SK-N-SH (cell line): ENCODE measurements at regions not wholly inside any gene's neighbourhood (a gene's known extent, or its start where the extent isn't known, plus 50 kb on each side); places are given as distances from the start of the nearest gene placed in this dataset.

Experiments
- CTCF ChIA-PET: fragments of 300-600, 350-600 bp; formaldehyde crosslinking; extraction: SDS; loops from one replicate; lab custom pipeline; 2021; lab: Yijun Ruan, JAX
- POLR2A ChIA-PET: fragments of 350-600 bp; sonication (Branson Sonifier 250); formaldehyde crosslinking; extraction: SDS; loops from one replicate; lab custom pipeline; 2020; ENCODE audit warnings: antibody characterized with exemption, inconsistent platforms; lab: Yijun Ruan, JAX
- DNase-seq: peaks from one replicate; pipeline ENCODE4 v3.0.0; 2012
- H2AFZ ChIP-seq: fragments of 200-600 bp; sonication (generic); 2 replicates; pipeline ENCODE4 v1.8.1; 2016; ENCODE audit warnings: antibody characterized with exemption, mild to moderate bottlenecking, low read depth
- H3F3A ChIP-seq: fragments of 200-600 bp; sonication (generic); replicated peaks from 2 replicates; pipeline ENCODE3; 2016; ENCODE audit warnings: antibody characterized with exemption, mild to moderate bottlenecking; ENCODE audit not compliant: insufficient read depth
- H3K27ac ChIP-seq, 2 experiments: fragments of 200-500 bp in 1 of 2; fragments of 200-600 bp in 1 of 2; sonication (Bioruptor generic) in 1 of 2; sonication (generic), shearing (Covaris generic) in 1 of 2; 2 replicates each; pipeline versions ENCODE4 v1.5.1 to v1.6.1; 2014 to 2016; ENCODE audit warnings: low read depth in 2 of 2, inconsistent platforms in 1 of 2, low read length in 1 of 2, mild to moderate bottlenecking in 1 of 2, mixed read lengths in 1 of 2
- H3K27me3 ChIP-seq: fragments of 200-600 bp; sonication (generic), shearing (Covaris generic); 2 replicates; pipeline ENCODE4 v1.6.1; 2016; ENCODE audit warnings: mixed run types; ENCODE audit not compliant: insufficient read depth
- H3K36me3 ChIP-seq, 2 experiments: fragments of 200-500 bp in 1 of 2; fragments of 200-600 bp in 1 of 2; sonication (Bioruptor generic) in 1 of 2; sonication (generic) in 1 of 2; replicated peaks in 1 of 2; 2 replicates each; pipeline versions ENCODE3 to v1.5.1; 2014 to 2016; ENCODE audit warnings: low read length in 1 of 2, mild to moderate bottlenecking in 1 of 2; ENCODE audit not compliant: insufficient read depth in 2 of 2, control insufficient read depth in 1 of 2
- H3K4me1 ChIP-seq, 2 experiments: fragments of 200-500 bp in 1 of 2; fragments of 200-600 bp in 1 of 2; sonication (Bioruptor generic) in 1 of 2; sonication (generic), shearing (Covaris generic) in 1 of 2; 2 replicates each; pipeline versions ENCODE4 v1.5.1 to v1.6.1; 2014 to 2016; ENCODE audit warnings: low read depth in 1 of 2, low read length in 1 of 2, mixed run types in 1 of 2; ENCODE audit not compliant: insufficient read depth in 2 of 2, control insufficient read depth in 1 of 2
- H3K4me2 ChIP-seq: fragments of 200-600 bp; sonication (generic), shearing (Covaris generic); 2 replicates; pipeline ENCODE4 v1.6.1; 2017; ENCODE audit warnings: mixed run types
- H3K4me3 ChIP-seq, 2 experiments: fragments of 200-500 bp in 1 of 2; fragments of 200-600 bp in 1 of 2; sonication (Bioruptor generic) in 1 of 2; sonication (generic), shearing (Covaris generic) in 1 of 2; 2 replicates each; pipeline versions ENCODE4 v1.5.1 to v1.8.1; 2014 to 2016; ENCODE audit warnings: low read depth in 2 of 2, inconsistent platforms in 1 of 2, low read length in 1 of 2, mild to moderate bottlenecking in 1 of 2, mixed read lengths in 1 of 2, moderate library complexity in 1 of 2
- H3K79me2 ChIP-seq: fragments of 200-600 bp; sonication (generic); 2 replicates; pipeline ENCODE4 v1.8.1; 2017; ENCODE audit warnings: mild to moderate bottlenecking; ENCODE audit not compliant: insufficient read depth
- H3K9ac ChIP-seq: fragments of 200-600 bp; sonication (generic); 2 replicates; pipeline ENCODE4 v1.6.1; 2017; ENCODE audit warnings: mixed run types
- H3K9me2 ChIP-seq: fragments of 200-600 bp; sonication (generic); 2 replicates; pipeline ENCODE4 v1.6.1; 2017; ENCODE audit warnings: mixed run types
- H3K9me3 ChIP-seq: fragments of 200-600 bp; sonication (generic); 2 replicates; pipeline ENCODE4 v1.6.1; 2017; ENCODE audit warnings: mixed run types, mild to moderate bottlenecking, moderate library complexity
- H4K20me1 ChIP-seq: fragments of 200-600 bp; sonication (generic); 2 replicates; pipeline ENCODE4 v1.6.1; 2017; ENCODE audit warnings: mild to moderate bottlenecking, mixed run types; ENCODE audit not compliant: insufficient read depth
- CHD2 ChIP-seq: fragments of 150-350 bp; IDR thresholded peaks from 2 replicates; pipeline ENCODE4 v1.6.1; 2018; ENCODE audit warnings: low read length; ENCODE audit not compliant: partially characterized antibody
- CTCF ChIP-seq: fragments of 200-600 bp; sonication (generic); IDR thresholded peaks from 2 replicates; pipeline ENCODE4 v1.6.1; 2017; ENCODE audit warnings: antibody characterized with exemption, mild to moderate bottlenecking, moderate library complexity
- ELF1 ChIP-seq: IDR thresholded peaks from 2 replicates; pipeline ENCODE4 v1.4.0; 2012
- GATA2 ChIP-seq: sonication (generic); formaldehyde crosslinking; IDR thresholded peaks from 2 replicates; pipeline ENCODE4 v1.5.0; 2020; ENCODE audit warnings: mild to moderate bottlenecking, missing genetic modification reagents
- MAX ChIP-seq: IDR thresholded peaks from 2 replicates; pipeline ENCODE4 v1.4.0; 2012; ENCODE audit warnings: low read depth
- POLR2AphosphoS5 ChIP-seq: IDR thresholded peaks from 2 replicates; pipeline ENCODE4 v1.6.1; 2012; ENCODE audit warnings: low read depth, low read length
- RAD21 ChIP-seq: IDR thresholded peaks from 2 replicates; pipeline ENCODE4 v1.6.1; 2012; ENCODE audit warnings: mild to moderate bottlenecking, low read length
- RCOR1 ChIP-seq: fragments of 150-350 bp; IDR thresholded peaks from 2 replicates; pipeline ENCODE4 v1.6.1; 2017; ENCODE audit warnings: antibody characterized with exemption, low read length
- REST ChIP-seq: IDR thresholded peaks from 2 replicates; pipeline ENCODE4 v1.6.1; 2012; ENCODE audit warnings: mild to moderate bottlenecking, low read depth, low read length, moderate library complexity
- SIN3A ChIP-seq: IDR thresholded peaks from 2 replicates; pipeline ENCODE4 v1.6.1; 2012; ENCODE audit warnings: low read depth, mild to moderate bottlenecking, low read length, moderate library complexity, borderline replicate concordance
- SMC3 ChIP-seq: IDR thresholded peaks from 2 replicates; pipeline ENCODE4 v1.6.1; 2012; ENCODE audit warnings: low read depth, low read length, improper control_type of control experiment
- TCF12 ChIP-seq: IDR thresholded peaks from 2 replicates; pipeline ENCODE4 v1.4.0; 2012
- WGBS: methylation state at CpG from one replicate; pipeline ENCODE4 v1.1.6; 2017; ENCODE audit warnings: low lambda C conversion rate; 5-methylcytosine and 5-hydroxymethylcytosine counted together

- no peak for DNase-seq
- no peak overlapping the region for H3K27ac ChIP-seq
- H3K36me3 ChIP-seq = no peaks in the 10 kb centered on the region
- no peak overlapping the region for H3K4me2 ChIP-seq
- H3K9me3 ChIP-seq = no peaks in the 10 kb centered on the region
- no peak for TF ChIP-seq RCOR1
- no peak for TF ChIP-seq ELF1
- TF ChIP-seq RAD21 = peak; percentile 52
- TF ChIP-seq SMC3 = peak; percentile 37; the same call in 1 of the 2 replicates
- TF ChIP-seq TCF12 = no peak
- TF ChIP-seq CTCF = peak; percentile 65
- no peak for TF ChIP-seq MAX
- no peak for TF ChIP-seq SIN3A
- H3K4me1 ChIP-seq = peaks cover 7 to 10% of the 10 kb centered on the region in 2 experiments
- ChIA-PET POLR2A (no interaction called here), CTCF (interaction anchor here (0.6 to 15.0 kb wide), 19 partner anchors 11 to 816 kb away, joined by 3 to 294 read pairs (median 4); no protein-coding TSS in a partner anchor)
- H3K9ac ChIP-seq = no peak overlapping the region
- H2AFZ ChIP-seq = no peak overlapping the region
- no peaks in the 10 kb centered on the region for H3K27me3 ChIP-seq
- no peaks in the 10 kb centered on the region for H4K20me1 ChIP-seq
- WGBS = 67% methylated on average over 1 of the region's 1 CpG
- H3K4me3 ChIP-seq = no peak overlapping the region
- no peaks in the 10 kb centered on the region for H3K9me2 ChIP-seq
- H3F3A ChIP-seq = peaks cover 6% of the 10 kb centered on the region
- no peaks in the 10 kb centered on the region for H3K79me2 ChIP-seq
Observed at GRCh38 chr10:60441515-60441914, 51.8 kb upstream of the ANK3 start.

- H2AFZ ChIP-seq = no peak overlapping the region
- H3F3A ChIP-seq = no peaks in the 10 kb centered on the region
- H4K20me1 ChIP-seq = no peaks in the 10 kb centered on the region
- peaks cover 0 to 7% of the 10 kb centered on the region in 2 experiments; a peak in 2 of 4 replicates for H3K4me1 ChIP-seq
- ChIA-PET CTCF (interaction anchor here (1.3 to 15.0 kb wide), 3 partner anchors 210 to 341 kb away, joined by 4 to 294 read pairs (median 5); no protein-coding TSS in a partner anchor), POLR2A (no interaction called here)
- no peaks in the 10 kb centered on the region for H3K27me3 ChIP-seq
- H3K9me3 ChIP-seq = no peaks in the 10 kb centered on the region
- H3K4me3 ChIP-seq = no peak overlapping the region
- no peaks in the 10 kb centered on the region for H3K9me2 ChIP-seq
- H3K9ac ChIP-seq = no peak overlapping the region
- no peaks in the 10 kb centered on the region for H3K36me3 ChIP-seq
- no peak for DNase-seq
- no peaks in the 10 kb centered on the region for H3K79me2 ChIP-seq
- no peak overlapping the region for H3K27ac ChIP-seq
- 100% methylated on average over 2 of the region's 2 CpGs for WGBS
- no peak overlapping the region for H3K4me2 ChIP-seq
- TF ChIP-seq POLR2AphosphoS5 (no peak), CHD2 (no peak), GATA2 (CRISPR knock-in tag) (no peak), REST (no peak), CTCF (no peak)
Observed at GRCh38 chr10:60439641-60440040, 50.0 kb upstream of the ANK3 start.
